GM12875 (cell line): ENCODE measurements at regions not wholly inside any gene's neighbourhood (a gene's known extent, or its start where the extent isn't known, plus 50 kb on each side); places are given as distances from the start of the nearest gene placed in this dataset.

Experiments used
- H3K4me3 ChIP-seq: one replicate; pipeline ENCODE4 v1.5.1; 2011; ENCODE audit warnings: low read depth, low read length, control low read depth
- TF ChIP-seq, protein P1 (sequence below): IDR thresholded peaks from 2 replicates; pipeline ENCODE4 v1.5.1; 2011; ENCODE audit warnings: low read depth, mild to moderate bottlenecking, control low read depth, inconsistent platforms, low read length, moderate library complexity, borderline replicate concordance; ENCODE audit not compliant: insufficient read depth

GRCh38 chr4:165743422-165743821, 129.6 kb upstream of the TLL1 start:
- no peak overlapping the region for H3K4me3 ChIP-seq
- TF ChIP-seq, protein P1, sequence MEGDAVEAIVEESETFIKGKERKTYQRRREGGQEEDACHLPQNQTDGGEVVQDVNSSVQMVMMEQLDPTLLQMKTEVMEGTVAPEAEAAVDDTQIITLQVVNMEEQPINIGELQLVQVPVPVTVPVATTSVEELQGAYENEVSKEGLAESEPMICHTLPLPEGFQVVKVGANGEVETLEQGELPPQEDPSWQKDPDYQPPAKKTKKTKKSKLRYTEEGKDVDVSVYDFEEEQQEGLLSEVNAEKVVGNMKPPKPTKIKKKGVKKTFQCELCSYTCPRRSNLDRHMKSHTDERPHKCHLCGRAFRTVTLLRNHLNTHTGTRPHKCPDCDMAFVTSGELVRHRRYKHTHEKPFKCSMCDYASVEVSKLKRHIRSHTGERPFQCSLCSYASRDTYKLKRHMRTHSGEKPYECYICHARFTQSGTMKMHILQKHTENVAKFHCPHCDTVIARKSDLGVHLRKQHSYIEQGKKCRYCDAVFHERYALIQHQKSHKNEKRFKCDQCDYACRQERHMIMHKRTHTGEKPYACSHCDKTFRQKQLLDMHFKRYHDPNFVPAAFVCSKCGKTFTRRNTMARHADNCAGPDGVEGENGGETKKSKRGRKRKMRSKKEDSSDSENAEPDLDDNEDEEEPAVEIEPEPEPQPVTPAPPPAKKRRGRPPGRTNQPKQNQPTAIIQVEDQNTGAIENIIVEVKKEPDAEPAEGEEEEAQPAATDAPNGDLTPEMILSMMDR: no peak

- H3K4me3 ChIP-seq: no peak overlapping the region
- TF ChIP-seq, protein P1: no peak
These were observed 128.7 kb upstream of the TLL1 start for GRCh38 chr4:165744370-165744769.

GRCh38 chr4:165748321-165748720, 124.7 kb upstream of the TLL1 start:
- TF ChIP-seq, protein P1: no peak
- H3K4me3 ChIP-seq: no peak overlapping the region

DNA sequence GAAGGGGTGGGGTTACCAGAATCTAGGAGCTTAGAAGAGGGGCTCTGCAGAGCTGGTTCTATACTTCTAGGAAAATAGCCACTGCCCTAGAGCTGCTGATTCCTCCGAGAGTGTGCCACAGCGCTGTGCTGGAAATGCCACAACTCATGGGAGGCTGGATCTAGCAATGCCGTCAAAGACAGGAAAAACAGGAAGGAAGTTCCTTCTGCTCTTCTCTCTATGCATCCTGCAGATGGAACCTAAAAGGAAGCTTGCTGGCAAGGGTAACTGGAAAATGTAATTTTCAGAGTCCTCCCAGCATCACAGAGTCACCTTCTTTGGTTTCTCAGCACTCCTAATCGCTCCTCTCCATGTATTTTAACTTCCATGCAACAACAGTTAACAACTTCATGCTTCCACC, 121.2 kb upstream of the TLL1 start:
- TF ChIP-seq, protein P1: no peak
- H3K4me3 ChIP-seq: no peak overlapping the region

DNA sequence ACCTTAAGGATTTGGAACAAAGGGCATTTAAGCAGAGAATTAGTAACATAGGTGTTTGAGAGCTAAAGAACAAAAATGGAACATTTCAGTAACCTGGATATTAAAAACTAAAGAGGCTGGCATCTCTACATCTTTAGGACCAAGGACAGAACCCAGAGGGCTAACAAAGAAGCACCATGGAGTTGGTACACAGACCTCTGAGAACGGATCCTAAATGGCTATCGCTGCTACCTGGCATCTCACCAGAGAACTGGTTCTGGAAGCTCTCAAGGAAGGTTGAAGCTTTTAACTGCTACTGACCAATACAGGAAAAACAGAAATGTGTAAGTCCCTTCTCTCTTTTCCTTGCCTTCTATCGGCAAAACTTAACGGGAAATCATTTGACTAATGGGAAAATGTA, 118.4 kb upstream of the TLL1 start:
- TF ChIP-seq, protein P1: no peak
- H3K4me3 ChIP-seq: no peak overlapping the region

DNA sequence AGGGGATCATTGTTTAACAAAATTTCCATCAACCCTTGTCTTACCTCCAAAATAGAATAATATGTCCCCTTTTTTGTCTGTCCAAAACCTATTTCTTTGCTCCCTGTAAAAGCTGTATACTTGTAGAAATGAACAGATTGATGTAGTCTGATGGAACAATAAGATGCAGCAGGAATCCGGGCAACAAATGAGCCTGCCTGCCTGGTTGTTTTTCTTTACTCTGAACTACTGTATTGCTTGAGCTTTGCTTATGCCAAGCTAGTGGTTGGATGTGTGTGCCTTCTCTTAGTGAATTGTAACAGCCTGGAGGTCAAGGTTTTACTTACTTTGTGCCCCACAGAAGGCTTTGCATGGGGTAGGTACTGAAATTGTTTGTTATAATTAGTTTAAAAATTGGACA, 116.2 kb upstream of the TLL1 start:
- TF ChIP-seq, protein P1: no peak
- H3K4me3 ChIP-seq: no peak overlapping the region

DNA sequence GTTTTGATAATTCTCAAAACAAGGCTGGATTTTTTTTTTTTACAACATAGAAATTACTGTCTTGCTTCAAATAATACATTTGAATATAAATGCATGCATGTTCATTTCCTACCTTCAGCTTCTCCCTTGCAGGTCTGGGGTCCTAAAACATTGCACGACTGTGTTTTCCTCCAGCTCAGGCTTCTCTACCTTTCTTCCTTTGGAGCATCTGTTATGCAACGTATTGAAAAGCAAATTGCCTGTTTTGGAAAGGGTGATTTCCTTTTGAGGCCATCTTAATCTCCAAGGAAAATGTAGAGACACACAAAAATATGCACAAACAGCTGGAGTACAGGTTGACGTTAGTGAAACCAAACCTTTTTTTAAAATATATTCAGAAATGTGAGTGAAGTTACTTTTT, 115.6 kb upstream of the TLL1 start:
- H3K4me3 ChIP-seq: no peak overlapping the region
- TF ChIP-seq, protein P1: no peak
